ENCODE measurements at regions not wholly inside any gene's neighbourhood (a gene's known extent, or its start where the extent isn't known, plus 50 kb on each side); places are given as distances from the start of the nearest gene placed in this dataset.

GRCh38 chr1:18568489-18568888, 62.2 kb upstream of the PAX7 start:
- DNase-seq (no peak), FAIRE-seq (no peak)
- intact Hi-C loops (cut with DNase I): no loop called here
- peaks cover 2% of the 10 kb centered on the region for H3K27me3 ChIP-seq (ENCODE audit: control insufficient read depth, insufficient read depth, low read length)
- no peaks in the 10 kb centered on the region for H3K4me1 ChIP-seq (ENCODE audit: control insufficient read depth in 2 of 3, insufficient read depth in 2 of 3, low read depth in 1 of 3, low read length in 3 of 3)
- no peak overlapping the region for H3K4me3 ChIP-seq (ENCODE audit: low read length in 3 of 3)
- H3K27ac ChIP-seq (ENCODE audit: low read depth in 2 of 2, low read length in 2 of 2): no peak overlapping the region
- TF ChIP-seq CTCF (IDR thresholded peaks at IDR 0.05; ENCODE audit: borderline replicate concordance, extremely low read depth, insufficient read depth): no peak
- H3K36me3 ChIP-seq (ENCODE audit: control insufficient read depth in 2 of 3, insufficient read depth in 3 of 3, low read length in 3 of 3): no peaks in the 10 kb centered on the region
- H3K9ac ChIP-seq (ENCODE audit: low read length in 3 of 3): no peak overlapping the region
- H3K9me3 ChIP-seq (ENCODE audit: control insufficient read depth in 2 of 3, insufficient read depth in 1 of 3, low read length in 3 of 3): peaks cover 0 to 4% (median 0%) of the 10 kb centered on the region in 3 donors

DNA sequence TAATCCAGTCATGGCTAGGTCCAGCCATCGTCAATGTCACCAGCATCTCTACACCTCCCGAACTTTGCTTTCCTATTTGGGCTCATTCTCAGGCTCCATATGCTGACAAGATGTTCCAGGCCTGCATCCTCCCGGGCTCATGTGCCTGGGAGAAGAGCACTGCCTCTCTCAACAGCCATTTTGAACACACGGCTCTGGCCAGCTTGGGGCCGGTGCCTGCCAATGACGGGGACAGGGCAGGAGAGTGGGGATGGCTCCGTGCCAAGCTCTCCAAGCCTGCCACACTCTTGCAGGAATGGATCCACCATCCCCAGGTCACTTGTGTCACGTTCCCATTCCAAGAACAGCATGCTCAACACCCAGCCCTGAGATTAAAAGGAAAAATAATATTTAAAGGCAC, 61.4 kb upstream of the PAX7 start:
- Histone ChIP-seq H3K27me3 (ENCODE audit: control insufficient read depth, insufficient read depth, low read length) (peaks cover 2% of the 10 kb centered on the region), H3K4me1 (ENCODE audit: control insufficient read depth in 2 of 3, insufficient read depth in 2 of 3, low read depth in 1 of 3, low read length in 3 of 3) (no peaks in the 10 kb centered on the region), H3K27ac (ENCODE audit: low read depth in 2 of 2, low read length in 2 of 2) (no peak overlapping the region), H3K4me3 (ENCODE audit: low read length in 3 of 3) (no peak overlapping the region), H3K9ac (ENCODE audit: low read length in 3 of 3) (no peak overlapping the region), H3K9me3 (ENCODE audit: control insufficient read depth in 2 of 3, insufficient read depth in 1 of 3, low read length in 3 of 3) (peaks cover 0 to 4% (median 0%) of the 10 kb centered on the region in 3 donors), H3K36me3 (ENCODE audit: control insufficient read depth in 2 of 3, insufficient read depth in 3 of 3, low read length in 3 of 3) (no peaks in the 10 kb centered on the region)
- TF ChIP-seq CTCF (IDR thresholded peaks at IDR 0.05; ENCODE audit: borderline replicate concordance, extremely low read depth, insufficient read depth): no peak
- intact Hi-C loops (cut with DNase I): no loop called here
- FAIRE-seq: no peak
- DNase-seq: no peak

- no peaks in the 10 kb centered on the region for H3K36me3 ChIP-seq (ENCODE audit: control insufficient read depth in 2 of 3, insufficient read depth in 3 of 3, low read length in 3 of 3)
- intact Hi-C loops (cut with DNase I): no loop called here
- DNase-seq: no peak
- FAIRE-seq: no peak
- H3K27me3 ChIP-seq (ENCODE audit: control insufficient read depth, insufficient read depth, low read length): peaks cover 2% of the 10 kb centered on the region
- no peak overlapping the region for H3K4me3 ChIP-seq (ENCODE audit: low read length in 3 of 3)
- peaks cover 0 to 4% (median 0%) of the 10 kb centered on the region in 3 donors for H3K9me3 ChIP-seq (ENCODE audit: control insufficient read depth in 2 of 3, insufficient read depth in 1 of 3, low read length in 3 of 3)
- H3K4me1 ChIP-seq (ENCODE audit: control insufficient read depth in 2 of 3, insufficient read depth in 2 of 3, low read depth in 1 of 3, low read length in 3 of 3): no peaks in the 10 kb centered on the region
- TF ChIP-seq CTCF (IDR thresholded peaks at IDR 0.05; ENCODE audit: borderline replicate concordance, extremely low read depth, insufficient read depth): no peak
- no peak overlapping the region for H3K9ac ChIP-seq (ENCODE audit: low read length in 3 of 3)
- no peak overlapping the region for H3K27ac ChIP-seq (ENCODE audit: low read depth in 2 of 2, low read length in 2 of 2)
Measured at GRCh38 chr1:18569811-18570545, 60.7 kb upstream of the PAX7 start.

All from kidney (tissue), 13 donors.